ENCODE measurements at regions not wholly inside any gene's neighbourhood (a gene's known extent, or its start where the extent isn't known, plus 50 kb on each side); places are given as distances from the start of the nearest gene placed in this dataset.

- DNase-seq, result no peak
Measured at GRCh38 chr21:26391166-26391565, 181.9 kb downstream of the CYYR1 start.

GRCh38 chr21:26389971-26390641, 183.0 kb downstream of the CYYR1 start:
- Histone ChIP-seq H3K4me1 (no peaks in the 10 kb centered on the region), H3K36me3 (no peaks in the 10 kb centered on the region), H3K27ac (no peak overlapping the region), H3K4me3 (replicated peaks in 1 of 3) (no peak overlapping the region), H3K27me3 (no peaks in the 10 kb centered on the region), H3K9me3 (no peaks in the 10 kb centered on the region)
- intact Hi-C loops (cut with DNase I), result no loop called here
- 24 to 36% methylated on average over 6 of the region's 6 CpGs for WGBS, 2 donors
- TF ChIP-seq POLR2A (IDR thresholded peaks at IDR 0.05), result no peak
- TF ChIP-seq CTCF (IDR thresholded peaks at IDR 0.05), result no peak
- no peak for DNase-seq

More at GRCh38 chr21:26391166-26391565, 181.9 kb downstream of the CYYR1 start:
- Histone ChIP-seq H3K27me3 (no peaks in the 10 kb centered on the region), H3K27ac (no peak overlapping the region), H3K4me1 (no peaks in the 10 kb centered on the region), H3K9me3 (no peaks in the 10 kb centered on the region), H3K36me3 (no peaks in the 10 kb centered on the region), H3K4me3 (replicated peaks in 1 of 3) (no peak overlapping the region)
- intact Hi-C loops (cut with DNase I), result no loop called here
- WGBS, 2 donors, result 77 to 87% methylated on average over 2 of the region's 2 CpGs
- TF ChIP-seq POLR2A (IDR thresholded peaks at IDR 0.05) (no peak), CTCF (IDR thresholded peaks at IDR 0.05) (no peak)

GRCh38 chr21:26388731-26389231, 184.3 kb downstream of the CYYR1 start:
- intact Hi-C loops (cut with DNase I), result no loop called here
- Histone ChIP-seq H3K36me3 (no peaks in the 10 kb centered on the region), H3K4me1 (no peaks in the 10 kb centered on the region), H3K9me3 (no peaks in the 10 kb centered on the region), H3K27ac (no peak overlapping the region), H3K27me3 (no peaks in the 10 kb centered on the region), H3K4me3 (replicated peaks in 1 of 3) (no peak overlapping the region)
- no peak for DNase-seq
- WGBS, 2 donors, result 79% methylated on average over 1 of the region's 1 CpG
- no peak for TF ChIP-seq POLR2A (IDR thresholded peaks at IDR 0.05)
- TF ChIP-seq CTCF (IDR thresholded peaks at IDR 0.05), result no peak

GRCh38 chr21:26385721-26386120, 187.4 kb downstream of the CYYR1 start:
- no peaks in the 10 kb centered on the region for H3K27me3 ChIP-seq
- no peak overlapping the region for H3K27ac ChIP-seq
- no peaks in the 10 kb centered on the region for H3K4me1 ChIP-seq
- 88 to 90% methylated on average over 3 of the region's 3 CpGs for WGBS, 2 donors
- intact Hi-C loops (cut with DNase I), result no loop called here
- no peak for DNase-seq
- no peak for TF ChIP-seq CTCF (IDR thresholded peaks at IDR 0.05)
- no peaks in the 10 kb centered on the region for H3K36me3 ChIP-seq
- no peak overlapping the region for H3K4me3 ChIP-seq (replicated peaks in 1 of 3)
- no peaks in the 10 kb centered on the region for H3K9me3 ChIP-seq

GRCh38 chr21:26379561-26379960, 193.5 kb downstream of the CYYR1 start:
- H3K36me3 ChIP-seq, result no peaks in the 10 kb centered on the region
- DNase-seq, result no peak
- TF ChIP-seq CTCF (IDR thresholded peaks at IDR 0.05), result no peak
- TF ChIP-seq POLR2A (IDR thresholded peaks at IDR 0.05), result no peak

More at GRCh38 chr21:26379561-26379960, 193.5 kb downstream of the CYYR1 start:
- Histone ChIP-seq H3K27ac (no peak overlapping the region), H3K27me3 (no peaks in the 10 kb centered on the region), H3K4me1 (no peaks in the 10 kb centered on the region), H3K9me3 (no peaks in the 10 kb centered on the region), H3K4me3 (replicated peaks in 1 of 3) (no peak overlapping the region)
- intact Hi-C loops (cut with DNase I), result no loop called here
